IMR-90 (cell line): ENCODE measurements at regions not wholly inside any gene's neighbourhood (a gene's known extent, or its start where the extent isn't known, plus 50 kb on each side); places are given as distances from the start of the nearest gene placed in this dataset.
"Not testable (repeated sequence)": the region's sequence is repeated elsewhere in the genome, so short reads cannot be mapped to it uniquely, and the experiment has no call there.

Experiments used
- ATAC-seq: fragments of 200-7000 bp; cut with Tn5 transposase; 2 replicates; pipeline ENCODE4 v1.9.1; 2020; ENCODE audit warnings: low read depth, mild to moderate bottlenecking, moderate library complexity
- BruUV-seq: library from RNA; stranded (reverse); fragments of 400-500 nt; replicated peaks from 2 replicates; lab custom pipeline; 2021; lab: Mats Ljungman, UMichigan
- CTCF ChIA-PET: fragments of 300-600 bp; formaldehyde crosslinking; extraction: SDS; loops from one replicate; lab custom pipeline; 2021; ENCODE audit warnings: antibody characterized with exemption; lab: Yijun Ruan, JAX
- POLR2A ChIA-PET: fragments of 300-600 bp; sonication (Branson Sonifier 250); formaldehyde crosslinking; loops from one replicate; lab custom pipeline; 2022; ENCODE audit warnings: antibody characterized with exemption; ENCODE audit not compliant: unreplicated experiment; lab: Charles Lee
- DNase-seq: peaks from one replicate; pipeline ENCODE4 v3.0.0; 2013
- H2AFZ ChIP-seq: replicated peaks from 2 replicates; pipeline ENCODE3; 2013; ENCODE audit warnings: low read length, mild to moderate bottlenecking; ENCODE audit not compliant: poor library complexity
- H2AK5ac ChIP-seq: 2 replicates; pipeline ENCODE4 v1.6.1; 2013; ENCODE audit warnings: low read depth, low read length, inconsistent platforms
- H2AK9ac ChIP-seq: replicated peaks from 2 replicates; pipeline ENCODE3; 2013; ENCODE audit warnings: mild to moderate bottlenecking, low read depth, low read length, moderate library complexity; ENCODE audit not compliant: poor library complexity
- H2BK120ac ChIP-seq: 2 replicates; pipeline ENCODE4 v1.6.1; 2013; ENCODE audit warnings: low read depth, low read length, inconsistent platforms
- H2BK15ac ChIP-seq: 3 replicates; pipeline ENCODE4 v1.6.1; 2013; ENCODE audit warnings: low read depth, low read length, inconsistent platforms
- H2BK20ac ChIP-seq: 2 replicates; pipeline ENCODE4 v1.6.1; 2013; ENCODE audit warnings: low read depth, mild to moderate bottlenecking, inconsistent platforms, low read length, moderate library complexity
- H2BK5ac ChIP-seq: 2 replicates; pipeline ENCODE4 v1.6.1; 2013; ENCODE audit warnings: mild to moderate bottlenecking, low read depth, low read length, inconsistent platforms; ENCODE audit not compliant: poor library complexity, severe bottlenecking
- H3K14ac ChIP-seq: replicated peaks from 2 replicates; pipeline ENCODE4 v1.6.1; 2013; ENCODE audit warnings: low read depth, low read length, inconsistent platforms
- H3K18ac ChIP-seq: 2 replicates; pipeline ENCODE4 v1.6.1; 2013; ENCODE audit warnings: low read depth, low read length, control low read depth
- H3K23ac ChIP-seq: 2 replicates; pipeline ENCODE4 v1.6.1; 2013; ENCODE audit warnings: low read depth, low read length, inconsistent platforms
- H3K27ac ChIP-seq: 2 replicates; pipeline ENCODE4 v1.5.1; 2013; ENCODE audit warnings: mild to moderate bottlenecking, control low read depth, low read length; ENCODE audit not compliant: insufficient read depth
- H3K27me3 ChIP-seq: 2 replicates; pipeline ENCODE4 v1.6.1; 2013; ENCODE audit warnings: low read length; ENCODE audit not compliant: control insufficient read depth, insufficient read depth
- H3K36me3 ChIP-seq: 2 replicates; pipeline ENCODE4 v1.6.1; 2013; ENCODE audit warnings: low read length, mixed read lengths; ENCODE audit not compliant: control insufficient read depth, insufficient read depth
- H3K4ac ChIP-seq: 2 replicates; pipeline ENCODE4 v1.6.1; 2013; ENCODE audit warnings: low read depth, low read length, inconsistent platforms
- H3K4me1 ChIP-seq: 2 replicates; pipeline ENCODE4 v1.6.1; 2013; ENCODE audit warnings: low read length, mixed read lengths; ENCODE audit not compliant: control insufficient read depth, insufficient read depth
- H3K4me2 ChIP-seq: 2 replicates; pipeline ENCODE4 v1.6.1; 2013; ENCODE audit warnings: low read depth, mild to moderate bottlenecking, control low read depth, low read length, moderate library complexity
- H3K4me3 ChIP-seq: 2 replicates; pipeline ENCODE4 v1.5.1; 2013; ENCODE audit warnings: low read depth, mild to moderate bottlenecking, control low read depth, low read length, moderate library complexity; ENCODE audit not compliant: insufficient read depth
- H3K56ac ChIP-seq: 2 replicates; pipeline ENCODE4 v1.6.1; 2013; ENCODE audit warnings: low read length, inconsistent platforms; ENCODE audit not compliant: insufficient read depth; ENCODE audit errors: extremely low read depth
- H3K79me1 ChIP-seq, 2 experiments: 2 replicates each; pipeline ENCODE4 v1.6.1; 2013; ENCODE audit warnings: low read length in 2 of 2, inconsistent platforms in 1 of 2, low read depth in 1 of 2
- H3K9ac ChIP-seq: 2 replicates; pipeline ENCODE4 v1.6.1; 2013; ENCODE audit warnings: low read depth, low read length, control low read depth
- H3K9me1 ChIP-seq: 2 replicates; pipeline ENCODE4 v1.6.1; 2013; ENCODE audit warnings: low read length, inconsistent platforms; ENCODE audit not compliant: insufficient read depth
- H3K9me3 ChIP-seq: 2 replicates; pipeline ENCODE4 v1.6.1; 2013; ENCODE audit warnings: low read length; ENCODE audit not compliant: control insufficient read depth, insufficient read depth
- H4K20me1 ChIP-seq: 2 replicates; pipeline ENCODE4 v1.6.1; 2013; ENCODE audit warnings: low read length, inconsistent platforms; ENCODE audit not compliant: insufficient read depth
- H4K5ac ChIP-seq: 2 replicates; pipeline ENCODE4 v1.6.1; 2013; ENCODE audit warnings: mild to moderate bottlenecking, low read depth, low read length, control low read depth
- H4K8ac ChIP-seq, 2 experiments: 2 replicates each; pipeline ENCODE4 v1.6.1; 2013; ENCODE audit warnings: low read depth in 2 of 2, low read length in 2 of 2, control low read depth in 1 of 2, inconsistent platforms in 1 of 2
- H4K91ac ChIP-seq: 2 replicates; pipeline ENCODE4 v1.6.1; 2013; ENCODE audit warnings: low read depth, low read length, inconsistent platforms; ENCODE audit not compliant: insufficient read depth
- WGBS, 2 experiments: methylation state at CpG; one replicate each; pipeline versions ENCODE4 v1.1.5 to v1.1.7; 2013; ENCODE audit warnings: missing lambda C conversion rate in 2 of 2; ENCODE audit not compliant: insufficient read length in 1 of 2; ENCODE audit errors: extremely low coverage in 2 of 2; 5-methylcytosine and 5-hydroxymethylcytosine counted together
- dilution Hi-C: fragments of 300-500 bp; cut with HindIII; formaldehyde crosslinking; loops from one replicate; pipeline ENCODE4 v1.14.3; 2018; ENCODE audit warnings: low sequenced_read_pairs; ENCODE audit not compliant: unreplicated experiment
- in situ Hi-C: fragments of 300-500 bp; cut with MboI; formaldehyde crosslinking; loops from 3 replicates; pipeline ENCODE4 v1.14.3; 2019; ENCODE audit warnings: low sequenced_read_pairs, inconsistent platforms, mixed read lengths
- intact Hi-C: fragments of 100-400 bp; cut with micrococcal nuclease; formaldehyde crosslinking; loops from 2 replicates; pipeline ENCODE4 v1.10.0; 2022

GRCh38 chr9:42502620-42503264 is 319.3 kb downstream of the SPATA31A6 start:
- DNase-seq, H3K4me2 ChIP-seq, H4K91ac ChIP-seq, H3K56ac ChIP-seq, H3K18ac ChIP-seq, H4K20me1 ChIP-seq, in situ Hi-C loops, H2BK5ac ChIP-seq, H3K79me1 ChIP-seq, H3K27me3 ChIP-seq, ATAC-seq, H3K9ac ChIP-seq, H2AK9ac ChIP-seq, H3K14ac ChIP-seq, CTCF ChIA-PET, H2AK5ac ChIP-seq, H3K4me1 ChIP-seq, H3K9me3 ChIP-seq, H3K4ac ChIP-seq, H2BK120ac ChIP-seq, H3K4me3 ChIP-seq, H2BK15ac ChIP-seq, H4K8ac ChIP-seq, H3K27ac ChIP-seq, H3K36me3 ChIP-seq, H4K5ac ChIP-seq, BruUV-seq, H2AFZ ChIP-seq, POLR2A ChIA-PET, H3K23ac ChIP-seq, dilution Hi-C loops, H3K9me1 ChIP-seq, intact Hi-C loops, H2BK20ac ChIP-seq: not testable (repeated sequence)
- WGBS, 2 experiments: 80% methylated on average over 1 of the region's 12 CpGs; no CpG with 5 or more reads in 1 of the 2 experiments

- H3K36me3 ChIP-seq, H3K79me1 ChIP-seq, H2BK5ac ChIP-seq, H2AK5ac ChIP-seq, H3K9ac ChIP-seq, H3K14ac ChIP-seq, dilution Hi-C loops, intact Hi-C loops, H2BK15ac ChIP-seq, H4K91ac ChIP-seq, POLR2A ChIA-PET, H3K18ac ChIP-seq, H3K9me1 ChIP-seq, H3K4ac ChIP-seq, H3K23ac ChIP-seq, H2BK20ac ChIP-seq, H4K8ac ChIP-seq, ATAC-seq, H4K20me1 ChIP-seq, H3K56ac ChIP-seq, H3K9me3 ChIP-seq, H4K5ac ChIP-seq, H3K27me3 ChIP-seq, H3K4me1 ChIP-seq, BruUV-seq, H2AK9ac ChIP-seq, H3K4me3 ChIP-seq, CTCF ChIA-PET, DNase-seq, H2AFZ ChIP-seq, H3K4me2 ChIP-seq, H2BK120ac ChIP-seq, H3K27ac ChIP-seq, in situ Hi-C loops: not testable (repeated sequence)
- no CpG with 5 or more reads among the region's 2 CpGs for WGBS, 2 experiments
Observed at GRCh38 chr9:42508111-42508510, 324.7 kb downstream of the SPATA31A6 start.
